ENCODE measurements at regions not wholly inside any gene's neighbourhood (a gene's known extent, or its start where the extent isn't known, plus 50 kb on each side); places are given as distances from the start of the nearest gene placed in this dataset.

- TF ChIP-seq POLR2A (IDR thresholded peaks at IDR 0.05; ENCODE audit: low read depth, low read length) (no peak), POLR2AphosphoS5 (IDR thresholded peaks at IDR 0.05; ENCODE audit: low read depth, low read length) (no peak), TAF1 (IDR thresholded peaks at IDR 0.05; ENCODE audit: low read depth, low read length) (no peak), SPI1 (IDR thresholded peaks at IDR 0.05; ENCODE audit: low read depth, low read length) (no peak)
Observed at GRCh38 chr2:181273986-181274385, 183.2 kb upstream of the ITGA4 start.
